ENCODE measurements at regions not wholly inside any gene's neighbourhood (a gene's known extent, or its start where the extent isn't known, plus 50 kb on each side); places are given as distances from the start of the nearest gene placed in this dataset.
"Not testable (repeated sequence)": the region's sequence is repeated elsewhere in the genome, so short reads cannot be mapped to it uniquely, and the experiment has no call there.

GRCh38 chr18:8995096-8995495 lies 107.4 kb upstream of the NDUFV2 start:
- H3K27me3 Mint-ChIP-seq, result peaks cover 23% of the 10 kb centered on the region
- DNase-seq, result no peak
- no peaks in the 10 kb centered on the region for H3K9me3 Mint-ChIP-seq
- no peaks in the 10 kb centered on the region for H3K36me3 Mint-ChIP-seq (ENCODE audit: low read depth)
- peaks cover 2% of the 10 kb centered on the region for H3K4me1 Mint-ChIP-seq (ENCODE audit: low read depth)
- H3K4me3 Mint-ChIP-seq, result no peak overlapping the region
- no peak overlapping the region for H3K27ac Mint-ChIP-seq

GRCh38 chr18:8996771-8997432 lies 105.6 kb upstream of the NDUFV2 start:
- DNase-seq, result no peak
- Mint-ChIP-seq H3K36me3 (ENCODE audit: low read depth) (no peaks in the 10 kb centered on the region), H3K4me3 (no peak overlapping the region), H3K27me3 (peaks cover 27% of the 10 kb centered on the region), H3K9me3 (no peaks in the 10 kb centered on the region), H3K4me1 (ENCODE audit: low read depth) (peaks cover 2% of the 10 kb centered on the region), H3K27ac (no peak overlapping the region)

GRCh38 chr18:8997634-8998033 lies 104.9 kb upstream of the NDUFV2 start:
- Mint-ChIP-seq H3K27me3 (peaks cover 34% of the 10 kb centered on the region), H3K27ac (no peak overlapping the region), H3K4me1 (ENCODE audit: low read depth) (peaks cover 2% of the 10 kb centered on the region), H3K36me3 (ENCODE audit: low read depth) (no peaks in the 10 kb centered on the region), H3K9me3 (no peaks in the 10 kb centered on the region), H3K4me3 (no peak overlapping the region)
- no peak for DNase-seq

- DNase-seq, result no peak
- Mint-ChIP-seq H3K4me3 (no peak overlapping the region), H3K36me3 (ENCODE audit: low read depth) (no peaks in the 10 kb centered on the region), H3K27me3 (peaks cover 38% of the 10 kb centered on the region), H3K9me3 (peaks cover 6% of the 10 kb centered on the region), H3K4me1 (ENCODE audit: low read depth) (peaks cover 2% of the 10 kb centered on the region), H3K27ac (no peak overlapping the region)
Measured at GRCh38 chr18:8998481-8999217, 103.8 kb upstream of the NDUFV2 start.

GRCh38 chr18:8999872-9000271 lies 102.6 kb upstream of the NDUFV2 start:
- no peak overlapping the region for H3K27ac Mint-ChIP-seq
- no peak for DNase-seq
- H3K4me1 Mint-ChIP-seq (ENCODE audit: low read depth), result peaks cover 2% of the 10 kb centered on the region
- H3K9me3 Mint-ChIP-seq, result peaks cover 6% of the 10 kb centered on the region
- no peak overlapping the region for H3K4me3 Mint-ChIP-seq
- H3K36me3 Mint-ChIP-seq (ENCODE audit: low read depth), result no peaks in the 10 kb centered on the region
- H3K27me3 Mint-ChIP-seq, result peaks cover 42% of the 10 kb centered on the region

- Mint-ChIP-seq H3K27me3 (peaks cover 46% of the 10 kb centered on the region), H3K9me3 (peaks cover 6% of the 10 kb centered on the region)
Measured at GRCh38 chr18:9000733-9001132, 101.8 kb upstream of the NDUFV2 start.

GRCh38 chr18:9001209-9001608 lies 101.3 kb upstream of the NDUFV2 start:
- DNase-seq, result no peak
- Mint-ChIP-seq H3K27ac (no peak overlapping the region), H3K4me1 (ENCODE audit: low read depth) (no peaks in the 10 kb centered on the region), H3K36me3 (ENCODE audit: low read depth) (no peaks in the 10 kb centered on the region), H3K9me3 (peaks cover 6% of the 10 kb centered on the region), H3K4me3 (no peak overlapping the region), H3K27me3 (peaks cover 49% of the 10 kb centered on the region)

More at GRCh38 chr18:9000733-9001132, 101.8 kb upstream of the NDUFV2 start:
- H3K4me1 Mint-ChIP-seq (ENCODE audit: low read depth), result peaks cover 2% of the 10 kb centered on the region
- H3K4me3 Mint-ChIP-seq, result no peak overlapping the region
- H3K27ac Mint-ChIP-seq, result no peak overlapping the region
- no peak for DNase-seq
- no peaks in the 10 kb centered on the region for H3K36me3 Mint-ChIP-seq (ENCODE audit: low read depth)

GRCh38 chr18:9003406-9004100 lies 98.9 kb upstream of the NDUFV2 start:
- no peak for DNase-seq
- Mint-ChIP-seq H3K4me1 (ENCODE audit: low read depth) (no peaks in the 10 kb centered on the region), H3K27me3 (peaks cover 50% of the 10 kb centered on the region), H3K36me3 (ENCODE audit: low read depth) (no peaks in the 10 kb centered on the region), H3K4me3 (no peak overlapping the region), H3K9me3 (peaks cover 6% of the 10 kb centered on the region), H3K27ac (no peak overlapping the region)

GRCh38 chr18:9004308-9004707 lies 98.2 kb upstream of the NDUFV2 start:
- H3K27ac Mint-ChIP-seq; H3K36me3 Mint-ChIP-seq (ENCODE audit: low read depth); H3K9me3 Mint-ChIP-seq; DNase-seq; H3K4me3 Mint-ChIP-seq; H3K4me1 Mint-ChIP-seq (ENCODE audit: low read depth): not testable (repeated sequence)
- peaks cover 49% of the 10 kb centered on the region for H3K27me3 Mint-ChIP-seq

- not testable (repeated sequence) for DNase-seq; H3K4me3 Mint-ChIP-seq; H3K27ac Mint-ChIP-seq; H3K36me3 Mint-ChIP-seq (ENCODE audit: low read depth); H3K4me1 Mint-ChIP-seq (ENCODE audit: low read depth); H3K9me3 Mint-ChIP-seq
- H3K27me3 Mint-ChIP-seq, result peaks cover 25% of the 10 kb centered on the region
Measured at GRCh38 chr18:9007700-9008099, 94.8 kb upstream of the NDUFV2 start.

GRCh38 chr18:9008200-9008708 lies 94.2 kb upstream of the NDUFV2 start:
- peaks cover 23% of the 10 kb centered on the region for H3K27me3 Mint-ChIP-seq
- peaks cover 3% of the 10 kb centered on the region for H3K9me3 Mint-ChIP-seq
- H3K4me1 Mint-ChIP-seq (ENCODE audit: low read depth), result no peaks in the 10 kb centered on the region
- no peak overlapping the region for H3K4me3 Mint-ChIP-seq
- no peak for DNase-seq
- no peaks in the 10 kb centered on the region for H3K36me3 Mint-ChIP-seq (ENCODE audit: low read depth)
- H3K27ac Mint-ChIP-seq, result no peak overlapping the region

GRCh38 chr18:9008709-9009635 lies 93.5 kb upstream of the NDUFV2 start:
- peaks cover 20% of the 10 kb centered on the region for H3K27me3 Mint-ChIP-seq
- no peaks in the 10 kb centered on the region for H3K4me1 Mint-ChIP-seq (ENCODE audit: low read depth)

GRCh38 chr18:9009703-9010488 lies 92.6 kb upstream of the NDUFV2 start:
- H3K4me1 Mint-ChIP-seq (ENCODE audit: low read depth), result no peaks in the 10 kb centered on the region
- H3K9me3 Mint-ChIP-seq, result no peaks in the 10 kb centered on the region
- peaks cover 17% of the 10 kb centered on the region for H3K27me3 Mint-ChIP-seq
- no peaks in the 10 kb centered on the region for H3K36me3 Mint-ChIP-seq (ENCODE audit: low read depth)
- H3K4me3 Mint-ChIP-seq, result no peak overlapping the region
- H3K27ac Mint-ChIP-seq, result no peak overlapping the region
- DNase-seq, result no peak

More at GRCh38 chr18:9008709-9009635, 93.5 kb upstream of the NDUFV2 start:
- Mint-ChIP-seq H3K9me3 (no peaks in the 10 kb centered on the region), H3K36me3 (ENCODE audit: low read depth) (no peaks in the 10 kb centered on the region), H3K27ac (no peak overlapping the region), H3K4me3 (no peak overlapping the region)
- no peak for DNase-seq

Data from activated T-cell treated with anti-CD3 and anti-CD28 coated beads, Interleukin-2, amount 50 U/mL, for 24 hours (primary cell).